HG02870 (cell line): ENCODE measurements at regions not wholly inside any gene's neighbourhood (a gene's known extent, or its start where the extent isn't known, plus 50 kb on each side); places are given as distances from the start of the nearest gene placed in this dataset.

Experiments used
- ATAC-seq: cut with Tn5 transposase; IDR thresholded peaks from one replicate; pipeline ENCODE4 v1.9.1; 2021; ENCODE audit warnings: mild to moderate bottlenecking, moderate library complexity; ENCODE audit not compliant: unreplicated experiment

DNA sequence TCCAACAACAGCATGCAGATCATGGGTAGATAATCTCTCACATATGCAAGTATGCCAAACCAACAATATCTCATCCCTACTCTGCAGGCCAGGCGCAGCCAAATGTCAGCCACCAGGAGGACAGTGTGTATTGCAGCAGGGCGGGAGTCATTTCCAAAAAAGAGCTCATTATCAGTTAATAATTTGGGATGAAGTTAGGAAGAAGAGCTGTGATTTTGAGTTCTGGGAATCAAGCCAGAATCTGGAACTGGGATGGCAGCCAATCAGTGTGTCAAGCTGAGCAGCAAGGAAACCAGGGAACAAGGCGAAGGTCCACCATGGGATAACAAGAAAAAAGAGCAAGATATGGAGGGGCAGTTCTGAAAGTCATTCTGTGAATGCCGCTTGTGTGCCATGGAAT is 88.2 kb upstream of the CAMK2D start:
- ATAC-seq = no peak

- no peak for ATAC-seq
Measured at GRCh38 chr4:113847710-113848109, 86.2 kb upstream of the CAMK2D start.

- no peak for ATAC-seq
Measured at GRCh38 chr4:113846433-113846832, 84.9 kb upstream of the CAMK2D start.

- ATAC-seq = no peak
Measured at GRCh38 chr4:113845138-113845537, 83.6 kb upstream of the CAMK2D start.

GRCh38 chr4:113844369-113844768 is 82.8 kb upstream of the CAMK2D start:
- peak; percentile 59 for ATAC-seq

DNA sequence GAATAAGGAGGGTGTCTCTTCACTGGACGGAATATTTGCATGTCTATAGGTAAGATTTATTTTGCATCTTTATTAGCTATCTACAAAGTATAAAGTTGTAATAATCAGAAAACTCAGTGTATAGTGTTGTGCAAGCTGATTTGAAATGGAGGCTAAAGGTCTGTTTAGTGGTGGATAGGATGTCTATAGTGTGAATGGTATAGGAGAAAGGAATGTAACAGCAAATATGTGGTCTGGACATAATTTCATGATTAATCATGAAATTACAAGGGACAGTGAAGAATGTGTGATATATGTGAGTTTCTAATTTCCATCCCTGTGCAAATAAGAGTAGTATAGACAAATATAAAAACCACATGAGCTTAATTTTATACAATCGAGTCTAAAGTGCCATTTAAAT is 79.3 kb upstream of the CAMK2D start:
- ATAC-seq = no peak

DNA sequence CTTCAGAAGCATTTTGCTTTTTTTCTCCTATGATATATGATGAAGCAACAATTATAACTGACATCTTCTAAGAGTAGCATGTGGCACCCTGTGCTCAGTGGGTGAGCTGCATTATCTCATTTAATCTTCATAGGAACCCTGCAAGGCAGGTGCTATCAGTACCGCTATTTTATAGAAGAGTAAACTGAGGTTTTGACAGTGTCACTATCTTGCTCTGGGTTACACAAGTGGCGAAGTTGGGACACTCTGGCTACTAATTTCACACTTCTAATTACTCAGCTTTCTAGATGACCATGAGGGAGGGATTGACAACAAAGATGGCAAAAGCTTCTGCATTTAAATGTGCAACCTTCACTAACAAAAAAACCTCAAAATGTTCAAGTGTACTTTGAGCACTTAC is 76.9 kb upstream of the CAMK2D start:
- ATAC-seq = no peak

- ATAC-seq = peak; percentile 100
Measured at GRCh38 chr4:113837397-113837796, 75.9 kb upstream of the CAMK2D start.

- no peak for ATAC-seq
Measured at GRCh38 chr4:113835005-113835404, 73.5 kb upstream of the CAMK2D start.

GRCh38 chr4:113834298-113834697 is 72.8 kb upstream of the CAMK2D start:
- no peak for ATAC-seq

- ATAC-seq = no peak
Measured at GRCh38 chr4:113832803-113833202, 71.3 kb upstream of the CAMK2D start.

GRCh38 chr4:113831457-113831856 is 69.9 kb upstream of the CAMK2D start:
- no peak for ATAC-seq

GRCh38 chr4:113828702-113829101 is 67.2 kb upstream of the CAMK2D start:
- ATAC-seq = no peak

DNA sequence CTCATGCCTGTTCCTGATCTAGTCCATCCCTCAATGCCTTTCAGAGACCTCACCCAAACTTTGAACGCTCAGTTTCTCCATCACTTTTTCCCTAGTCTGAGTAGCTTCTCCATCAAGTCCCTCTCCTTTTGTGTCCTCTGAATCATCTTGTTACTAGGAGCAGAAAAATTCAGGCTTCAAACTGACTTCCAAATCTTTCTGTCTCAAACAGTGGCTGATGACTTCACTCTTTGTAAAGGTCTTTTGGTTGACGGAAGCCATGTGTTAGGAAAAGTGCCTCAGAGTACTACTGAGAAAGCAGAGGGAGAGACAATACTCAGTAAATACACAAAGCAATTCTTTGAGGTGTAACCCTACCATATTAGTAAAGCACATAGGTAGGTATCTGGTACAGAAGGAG is 65.7 kb upstream of the CAMK2D start:
- ATAC-seq = no peak

- no peak for ATAC-seq
Measured at GRCh38 chr4:113826421-113826820, 64.9 kb upstream of the CAMK2D start.

DNA sequence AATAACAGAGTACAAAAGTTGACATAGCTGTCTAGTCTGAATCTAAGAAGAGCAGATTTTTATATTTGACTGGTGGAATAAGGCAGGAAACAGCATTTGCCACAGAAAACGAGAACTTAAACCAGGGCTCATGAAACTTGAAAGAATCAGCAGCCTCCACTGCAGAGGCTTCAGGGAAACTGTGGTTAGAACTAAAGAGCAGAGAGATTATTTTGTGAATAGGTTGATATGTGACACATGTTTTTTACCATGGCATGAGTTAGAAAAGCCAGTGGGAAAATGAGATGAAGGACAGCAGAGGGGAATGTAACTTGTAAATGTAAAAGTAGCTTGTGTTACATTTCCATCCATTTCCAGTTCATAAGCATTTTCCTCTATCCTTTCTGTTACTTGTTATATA is 63.7 kb upstream of the CAMK2D start:
- peak; percentile 55 for ATAC-seq

- ATAC-seq = no peak
Measured at GRCh38 chr4:113824396-113824795, 62.9 kb upstream of the CAMK2D start.

DNA sequence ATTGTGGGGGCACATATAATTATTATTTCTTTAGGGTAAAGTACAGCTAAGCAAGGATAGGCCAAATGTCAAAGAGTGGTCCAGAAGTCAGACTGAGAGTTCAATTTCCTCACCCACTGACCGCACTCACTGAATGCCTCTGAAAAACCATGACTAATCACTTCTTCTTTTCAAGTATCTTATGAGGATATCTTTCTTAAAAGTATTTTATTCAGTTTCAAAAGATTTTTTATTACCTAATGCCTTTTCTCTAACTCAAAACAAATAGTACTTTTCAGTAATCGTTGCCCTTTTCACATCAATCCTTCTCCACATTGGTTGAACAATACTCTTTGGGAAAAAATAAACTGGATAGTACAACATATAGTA is 61.7 kb upstream of the CAMK2D start:
- peak; percentile 65 for ATAC-seq

DNA sequence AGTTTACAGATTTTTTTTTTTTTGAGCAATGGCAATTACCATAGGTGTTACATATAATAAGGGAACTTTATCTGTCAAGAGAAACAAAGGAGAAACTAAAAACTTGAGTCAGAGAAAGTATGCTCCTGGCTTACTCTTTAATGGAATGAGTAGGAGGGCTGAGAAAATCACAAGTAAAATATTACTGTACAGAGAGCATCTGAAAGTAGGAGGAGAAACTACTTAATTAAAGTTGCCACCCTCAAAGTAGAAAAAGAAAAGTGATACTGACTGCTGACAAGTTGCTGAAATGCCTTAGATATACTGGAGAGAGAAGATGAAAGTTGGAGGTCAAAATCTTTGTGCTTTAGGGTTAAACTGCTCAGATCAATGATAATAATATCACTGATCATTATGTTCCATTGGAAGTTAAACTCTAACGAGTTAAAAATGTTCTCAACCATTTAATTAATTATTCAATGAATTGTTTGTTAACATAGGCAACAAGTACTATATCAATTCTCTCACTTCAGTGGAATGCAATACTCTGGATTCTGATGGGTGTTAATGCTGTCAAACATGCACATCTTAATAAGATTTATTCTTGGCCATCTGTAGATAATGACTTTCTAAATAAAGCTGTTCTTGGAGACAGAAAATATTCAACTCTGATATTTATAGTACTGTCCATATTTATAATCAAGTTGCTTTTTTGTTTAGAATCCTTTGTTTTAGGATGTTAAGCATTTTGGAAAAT is 61.2 kb upstream of the CAMK2D start:
- peak; percentile 77 for ATAC-seq

DNA sequence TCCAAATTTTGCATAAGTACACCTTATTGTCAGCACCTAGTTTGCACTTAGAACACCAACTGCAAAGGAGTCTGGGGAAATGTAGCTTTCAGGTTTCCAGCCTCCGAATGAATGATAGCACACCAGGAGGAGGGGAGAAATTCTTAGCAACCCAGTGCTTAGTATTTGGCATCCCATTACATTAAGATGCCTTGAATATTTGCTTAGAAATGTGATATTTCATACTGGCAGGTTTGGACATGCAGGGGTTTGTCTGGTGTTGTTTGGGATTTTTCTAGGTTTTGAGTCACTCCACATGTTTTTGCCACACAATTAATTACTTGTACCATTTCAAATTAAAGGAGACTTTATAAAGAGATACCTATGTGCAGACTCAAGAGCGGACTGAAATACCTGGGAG is 60.3 kb upstream of the CAMK2D start:
- no peak for ATAC-seq

- no peak for ATAC-seq
Measured at GRCh38 chr4:113820108-113820507, 58.6 kb upstream of the CAMK2D start.

GRCh38 chr4:113815826-113816225 is 54.3 kb upstream of the CAMK2D start:
- no peak for ATAC-seq

- ATAC-seq = no peak
Measured at GRCh38 chr4:113811359-113811758, 49.8 kb upstream of the CAMK2D start.
